OCI-LY7 (cell line): ENCODE measurements at regions not wholly inside any gene's neighbourhood (a gene's known extent, or its start where the extent isn't known, plus 50 kb on each side); places are given as distances from the start of the nearest gene placed in this dataset.

Experiments
- CTCF ChIP-seq: fragments of 200-600 bp; sonication (generic); conservative IDR thresholded peaks from 2 replicates; pipeline ENCODE4 v1.5.1; 2014; ENCODE audit warnings: mild to moderate bottlenecking, antibody characterized with exemption, low read length, moderate library complexity, mixed read lengths
- EZH2phosphoT487 ChIP-seq: fragments of 200-600 bp; sonication (generic); IDR thresholded peaks from 2 replicates; pipeline ENCODE4 v1.6.1; 2018; ENCODE audit warnings: low read depth, borderline replicate concordance, mild to moderate bottlenecking, mixed run types, antibody characterized with exemption, low read length, moderate library complexity, mixed read lengths

GRCh38 chr2:239758279-239758877 lies 266.8 kb downstream of the NDUFA10 start:
- TF ChIP-seq CTCF (no peak), EZH2phosphoT487 (no peak)
